Adrenal gland (tissue), 5 donors: ENCODE measurements at regions not wholly inside any gene's neighbourhood (a gene's known extent, or its start where the extent isn't known, plus 50 kb on each side); places are given as distances from the start of the nearest gene placed in this dataset.

Experiments used
- CTCF ChIP-seq, 6 experiments: fragments of 450-650 bp in 4 of 6; fragments of 200-600 bp in 2 of 6; sonication (generic) in 1 of 6; IDR thresholded peaks; 1 replicate in 5 of 6; 2 replicates in 1 of 6; pipeline versions ENCODE4 v1.5.1 to v1.8.0; 2016 to 2021; ENCODE audit warnings: antibody characterized with exemption in 6 of 6, mild to moderate bottlenecking in 2 of 6, moderate library complexity in 1 of 6
- POLR2A ChIP-seq, 2 donors: fragments of 450-650 bp; IDR thresholded peaks; one replicate each; pipeline ENCODE4 v1.6.1; 2017; ENCODE audit warnings: antibody characterized with exemption in 2 of 2, mild to moderate bottlenecking in 2 of 2, moderate library complexity in 1 of 2
- donor health status: DM: no; HTN: no; CAD: no.

DNA sequence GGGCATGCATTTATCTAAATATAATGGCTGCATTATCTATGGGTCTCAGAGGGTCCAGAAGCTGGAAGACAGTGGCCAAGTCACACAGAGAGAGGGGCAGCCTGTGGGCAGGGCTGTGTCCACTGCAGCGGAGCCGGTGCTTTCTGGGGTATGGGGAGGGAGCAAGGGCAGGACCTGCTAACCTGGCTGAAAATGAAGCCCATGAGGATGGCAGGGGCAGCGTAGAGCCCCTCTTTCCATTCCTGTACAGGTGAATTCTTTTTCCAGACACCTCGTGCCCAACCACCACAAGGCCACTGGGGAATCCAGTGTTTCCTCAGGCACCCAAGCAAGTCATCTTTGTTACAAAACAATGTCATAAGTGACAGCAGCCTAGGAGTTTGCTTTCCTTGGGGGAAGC, 305.9 kb upstream of the IRX4 start:
- TF ChIP-seq CTCF (IDR thresholded peaks at IDR 0.05) = no peak
- no peak for TF ChIP-seq POLR2A (IDR thresholded peaks at IDR 0.05)
